ENCODE measurements at regions not wholly inside any gene's neighbourhood (a gene's known extent, or its start where the extent isn't known, plus 50 kb on each side); places are given as distances from the start of the nearest gene placed in this dataset.
"Not testable (repeated sequence)": the region's sequence is repeated elsewhere in the genome, so short reads cannot be mapped to it uniquely, and the experiment has no call there.

- no peak for DNase-seq (ENCODE audit: low spot score)
Observed at GRCh38 chr6:112933947-112934346, 586.8 kb downstream of the RFPL4B start.

DNA sequence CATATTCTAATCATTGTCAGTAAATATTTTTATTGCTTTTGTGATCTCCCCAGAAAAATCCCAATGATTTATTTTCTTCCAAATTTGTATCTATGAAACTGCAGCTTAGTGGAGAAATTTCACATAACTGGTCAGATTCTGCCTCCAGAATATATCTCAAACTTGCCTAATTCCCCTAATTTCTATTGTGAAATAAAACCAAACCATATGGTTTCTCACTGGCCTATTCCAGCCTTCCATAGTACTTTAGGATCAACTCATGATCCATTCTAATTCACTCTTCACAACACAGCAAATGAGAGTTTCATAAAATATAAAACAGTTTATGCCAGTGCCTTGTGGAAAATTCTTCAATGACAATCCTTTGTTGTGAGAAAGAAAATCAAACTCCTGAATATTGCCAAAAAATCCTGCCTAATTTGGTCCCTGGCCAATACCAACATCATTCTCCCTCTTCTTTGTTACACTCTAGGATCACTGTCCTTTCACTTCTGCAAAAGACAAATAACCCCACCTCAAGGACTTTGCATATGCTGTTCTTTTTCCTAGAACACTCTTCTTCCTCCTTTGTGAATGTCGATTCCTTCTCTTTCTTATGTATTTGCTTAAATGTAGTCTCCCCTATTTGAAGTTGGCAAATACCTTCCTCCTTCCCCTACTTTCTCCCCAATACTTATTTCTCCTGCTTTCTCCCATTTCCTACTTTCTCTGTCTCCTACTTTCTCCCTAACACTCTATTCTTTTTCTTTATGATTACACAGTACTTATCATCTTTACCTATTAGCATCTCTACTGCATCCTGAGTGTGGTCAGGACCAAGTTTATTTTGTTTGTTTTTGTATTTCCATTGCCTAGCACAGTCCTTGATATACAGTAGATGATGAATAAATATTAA, 587.5 kb downstream of the RFPL4B start:
- DNase-seq (ENCODE audit: low spot score), result no peak

DNA sequence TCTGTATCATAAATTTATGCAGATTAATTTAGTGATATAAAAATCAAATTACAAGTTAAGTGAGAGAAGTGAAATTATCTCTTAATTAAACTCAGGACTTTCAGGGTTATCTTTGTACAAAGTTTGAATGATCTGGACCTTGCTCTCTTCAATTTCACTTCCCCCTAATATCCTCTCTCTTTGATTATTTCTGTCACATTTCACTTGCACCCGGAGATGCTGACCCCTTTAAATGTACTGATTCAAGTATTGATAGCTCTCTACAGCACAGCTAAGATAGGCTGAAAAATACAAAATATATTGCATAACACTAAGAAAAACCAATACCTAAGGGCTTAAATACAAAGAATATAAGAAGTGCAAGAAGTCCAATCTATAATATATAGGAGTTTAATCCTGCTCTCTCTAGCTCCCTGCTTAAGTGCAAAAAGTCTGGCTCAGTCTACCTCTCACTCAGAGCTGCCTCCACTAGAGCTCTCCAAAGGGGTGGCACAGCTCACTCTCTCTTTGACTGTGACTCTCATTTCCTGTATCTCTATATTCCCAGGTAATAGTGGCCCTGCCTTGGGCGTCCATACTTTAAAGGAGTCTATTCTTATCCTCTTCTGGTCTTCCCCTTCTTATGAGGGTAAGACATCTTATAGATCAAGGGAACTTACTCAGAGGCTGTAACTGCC, 588.4 kb downstream of the RFPL4B start:
- no peak for DNase-seq (ENCODE audit: low spot score)

GRCh38 chr6:112936079-112936472, 588.9 kb downstream of the RFPL4B start:
- no peak for DNase-seq (ENCODE audit: low spot score)

- DNase-seq (ENCODE audit: low spot score), result no peak
Observed at GRCh38 chr6:112936504-112936903, 589.4 kb downstream of the RFPL4B start.

DNA sequence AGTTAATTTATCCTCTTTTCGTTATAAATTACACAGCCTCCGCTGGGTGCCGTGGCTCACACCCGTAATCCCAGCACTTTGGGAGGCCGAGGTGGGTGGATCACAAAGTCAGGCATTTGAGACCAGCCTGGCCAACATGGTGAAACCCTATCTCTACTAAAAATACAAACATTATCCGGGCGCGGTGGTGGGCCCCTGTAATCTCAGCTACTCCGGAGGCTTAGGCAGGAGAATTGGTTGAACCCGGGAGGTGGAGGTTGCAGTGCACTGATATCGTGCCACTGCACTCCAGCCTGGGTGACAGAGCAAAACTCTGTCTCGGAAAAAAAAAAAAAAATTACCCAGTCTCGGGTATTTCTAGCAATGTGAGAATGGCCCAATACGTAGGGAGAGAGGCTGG, 590.6 kb downstream of the RFPL4B start:
- not testable (repeated sequence) for DNase-seq (ENCODE audit: low spot score)

DNA sequence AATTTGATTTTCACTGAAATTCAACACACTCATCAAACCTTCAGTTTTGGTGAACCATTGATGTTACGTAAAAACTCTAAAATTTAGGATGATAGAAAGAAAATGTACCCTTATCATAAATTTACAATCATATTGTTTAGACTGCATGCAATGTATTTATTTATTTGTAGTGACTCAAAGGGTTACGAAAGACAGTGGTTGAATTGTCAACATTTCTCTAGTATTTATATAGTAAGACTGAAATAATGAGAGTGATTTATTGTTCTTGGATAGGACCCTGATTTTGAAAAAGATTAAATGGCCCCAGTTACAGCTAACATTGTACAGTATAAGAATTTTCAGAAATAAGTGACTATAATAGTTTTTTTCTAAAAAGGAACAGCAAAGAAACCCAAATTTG, 591.5 kb downstream of the RFPL4B start:
- no peak for DNase-seq (ENCODE audit: low spot score)

GRCh38 chr6:112939563-112939962, 592.4 kb downstream of the RFPL4B start:
- DNase-seq (ENCODE audit: low spot score), result no peak

DNA sequence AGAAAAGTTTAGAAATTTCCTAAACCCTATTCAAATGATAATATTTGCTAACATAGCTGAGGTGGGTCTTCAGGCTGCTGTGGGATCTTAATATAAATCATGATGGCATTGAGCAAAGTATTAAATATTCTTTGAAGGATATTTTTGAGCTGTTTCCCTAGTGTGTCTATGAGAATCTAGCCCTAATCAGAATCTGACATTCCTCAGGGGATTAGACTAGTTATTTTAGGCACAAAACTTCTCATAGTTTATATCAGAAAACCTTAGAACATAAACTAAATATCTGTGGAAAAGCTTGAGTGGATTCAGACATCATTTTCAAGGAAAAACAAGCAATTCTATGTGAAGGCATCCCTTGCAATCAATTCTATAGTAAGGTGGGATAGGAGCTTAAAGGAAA, 594.5 kb downstream of the RFPL4B start:
- no peak for DNase-seq (ENCODE audit: low spot score)

- no peak for DNase-seq (ENCODE audit: low spot score)
Observed at GRCh38 chr6:112946051-112946450, 598.9 kb downstream of the RFPL4B start.

- no peak for DNase-seq (ENCODE audit: low spot score)
Observed at GRCh38 chr6:112947507-112947906, 600.4 kb downstream of the RFPL4B start.

GRCh38 chr6:112951829-112952228, 604.7 kb downstream of the RFPL4B start:
- DNase-seq (ENCODE audit: low spot score), result no peak

DNA sequence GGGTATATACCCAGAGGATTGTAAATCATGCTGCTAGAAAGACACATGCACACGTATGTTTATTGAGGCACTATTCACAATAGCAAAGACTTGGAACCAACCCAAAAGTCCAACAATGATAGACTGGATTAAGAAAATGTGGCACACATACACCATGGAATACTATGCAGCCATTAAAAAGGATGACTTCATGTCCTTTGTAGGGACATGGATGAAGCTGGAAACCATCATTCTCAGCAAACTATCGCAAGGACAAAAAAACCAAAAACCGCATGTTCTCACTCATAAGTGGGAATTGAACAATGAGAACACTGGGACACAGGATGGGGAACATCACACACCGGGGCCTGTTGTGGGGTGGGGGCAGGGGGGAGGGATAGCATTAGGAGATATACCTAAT, 608.6 kb downstream of the RFPL4B start:
- not testable (repeated sequence) for DNase-seq (ENCODE audit: low spot score)

DNA sequence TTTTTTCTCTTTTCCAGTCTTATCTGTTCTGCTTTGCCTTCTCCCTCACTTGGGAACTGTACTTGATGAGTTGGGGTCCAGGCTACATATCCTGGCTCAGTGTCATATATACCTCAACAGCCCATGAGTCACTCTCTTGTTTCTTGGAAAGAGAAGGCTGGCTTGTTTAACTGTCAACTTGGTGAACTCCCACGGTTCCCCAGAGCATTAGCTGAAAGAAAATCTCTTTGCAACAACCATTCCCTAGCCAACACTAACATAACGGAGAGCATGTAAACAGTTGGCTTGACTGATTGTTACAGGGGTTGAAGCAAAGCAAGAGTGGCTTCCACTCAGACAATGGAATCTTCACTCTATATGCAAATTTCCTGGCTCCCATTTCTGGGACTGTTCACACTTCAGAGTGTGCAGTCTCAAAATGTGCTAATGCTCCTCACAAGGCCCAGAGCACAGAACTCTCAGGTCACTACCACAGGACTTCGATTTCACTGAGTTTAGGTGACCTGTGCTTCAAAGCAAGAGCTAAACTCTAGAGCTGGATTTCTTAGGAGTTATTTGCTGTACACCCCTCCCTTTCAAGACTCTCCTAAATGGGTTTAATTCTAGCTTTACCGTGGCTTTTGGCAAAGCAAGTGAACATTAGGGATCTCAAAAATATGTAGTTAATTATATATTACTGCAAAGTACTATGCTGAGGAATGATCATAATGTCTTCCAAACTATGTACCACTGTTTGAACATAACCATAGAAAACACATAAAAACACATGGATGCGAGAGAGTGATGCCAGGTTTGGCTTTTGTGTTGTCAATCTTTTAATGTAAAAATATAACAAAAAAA, 609.8 kb downstream of the RFPL4B start:
- no peak for DNase-seq (ENCODE audit: low spot score)

DNA sequence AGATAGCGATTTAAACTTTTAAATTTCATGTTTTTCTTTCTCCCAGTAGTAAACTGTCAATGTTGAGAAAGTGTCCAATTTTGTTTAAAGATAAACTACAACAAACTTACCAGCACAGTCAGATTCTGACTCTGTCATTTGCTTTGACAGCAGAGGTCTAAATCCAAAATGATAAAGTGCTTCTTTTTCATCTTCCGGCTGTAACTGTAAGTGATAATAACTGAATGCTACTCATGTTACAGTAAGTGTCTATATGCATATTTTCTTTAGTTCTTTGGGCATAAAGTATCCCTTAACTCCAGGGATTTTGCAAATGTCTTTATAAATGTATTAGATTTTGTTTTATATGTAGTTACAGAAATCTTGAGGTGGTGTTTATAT, 610.4 kb downstream of the RFPL4B start:
- DNase-seq (ENCODE audit: low spot score), result no peak

GRCh38 chr6:112960130-112960529, 613.0 kb downstream of the RFPL4B start:
- not testable (repeated sequence) for DNase-seq (ENCODE audit: low spot score)

GRCh38 chr6:112967974-112968373, 620.8 kb downstream of the RFPL4B start:
- no peak for DNase-seq (ENCODE audit: low spot score)

DNA sequence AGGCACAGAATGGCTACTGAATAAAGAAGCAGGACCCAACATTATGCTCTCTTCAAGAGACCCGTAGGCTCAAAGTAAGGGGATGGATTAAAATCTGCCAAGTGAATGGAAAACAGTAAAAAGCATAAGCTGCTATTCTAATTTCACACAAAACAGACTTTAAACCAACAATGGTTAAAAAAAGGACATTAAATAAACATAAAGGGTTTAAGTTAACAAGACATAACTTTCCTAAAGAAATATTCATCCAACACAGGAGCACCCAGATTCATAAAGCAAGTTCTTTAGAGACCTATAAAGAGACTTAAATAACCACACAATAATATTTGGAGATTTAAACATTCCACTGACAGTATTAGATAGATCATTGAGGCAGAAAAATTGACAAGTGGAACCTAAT, 624.5 kb downstream of the RFPL4B start:
- DNase-seq (ENCODE audit: low spot score), result no peak

GRCh38 chr6:112974931-112975330, 627.8 kb downstream of the RFPL4B start:
- DNase-seq (ENCODE audit: low spot score), result not testable (repeated sequence)

GRCh38 chr6:112976579-112976978, 629.4 kb downstream of the RFPL4B start:
- DNase-seq (ENCODE audit: low spot score), result not testable (repeated sequence)

DNA sequence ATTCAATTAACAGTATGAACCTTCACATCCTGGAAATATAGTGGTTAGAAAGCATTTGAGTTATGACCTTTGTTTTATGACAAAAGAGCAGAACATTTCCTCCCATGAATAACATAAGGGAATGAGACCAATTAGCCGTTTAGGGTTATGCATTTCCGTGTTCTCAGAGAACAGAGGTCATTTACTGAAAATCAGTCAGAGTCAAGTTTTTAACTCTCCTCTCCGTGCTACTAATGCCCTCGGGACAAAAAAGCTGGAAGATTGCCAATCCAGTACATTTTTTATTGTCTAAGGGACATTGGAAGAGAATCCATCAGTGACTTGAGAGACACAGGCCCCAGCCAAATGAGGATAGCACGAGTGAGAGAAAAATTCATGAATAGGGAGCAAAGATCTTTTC, 632.7 kb downstream of the RFPL4B start:
- DNase-seq (ENCODE audit: low spot score), result no peak

GRCh38 chr6:112980676-112981075, 633.5 kb downstream of the RFPL4B start:
- no peak for DNase-seq (ENCODE audit: low spot score)
